Skeletal muscle cell (primary cell): ENCODE measurements at regions not wholly inside any gene's neighbourhood (a gene's known extent, or its start where the extent isn't known, plus 50 kb on each side); places are given as distances from the start of the nearest gene placed in this dataset.

ENCODE experiments used
- DNase-seq: peaks from one replicate; pipeline ENCODE4 v3.0.0-alpha.2; 2010; ENCODE audit warnings: low read depth
- H3K4me3 ChIP-seq: 2 replicates; pipeline ENCODE4 v1.5.1; 2011; ENCODE audit warnings: low read depth, mild to moderate bottlenecking, control low read depth, low read length, moderate library complexity

GRCh38 chr2:240348522-240348921 is 86.9 kb upstream of the GPC1 start:
- no peak overlapping the region for H3K4me3 ChIP-seq
- DNase-seq: no peak

- no peak for DNase-seq
- no peak overlapping the region for H3K4me3 ChIP-seq
Observed at GRCh38 chr2:240349133-240350005, 86.1 kb upstream of the GPC1 start.

DNA sequence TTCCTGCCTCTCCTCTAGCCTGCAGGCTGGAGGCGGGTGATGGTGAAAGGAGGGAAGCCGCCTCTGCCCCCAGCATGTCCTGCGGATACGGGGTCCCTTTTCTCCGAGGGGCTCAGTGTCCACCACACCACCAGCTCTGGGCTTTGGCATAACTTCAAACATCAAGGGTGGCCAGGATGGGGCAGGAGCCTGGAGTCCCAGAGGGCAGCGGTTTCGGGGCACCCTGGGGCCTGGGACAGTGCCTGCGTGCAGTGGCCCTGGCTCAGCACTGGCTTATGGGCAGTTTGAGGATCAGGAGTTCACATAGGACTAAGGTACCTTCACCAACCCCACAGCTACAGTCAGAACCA is 85.5 kb upstream of the GPC1 start:
- DNase-seq: no peak
- no peak overlapping the region for H3K4me3 ChIP-seq

- H3K4me3 ChIP-seq: no peak overlapping the region
- no peak for DNase-seq
Observed at GRCh38 chr2:240350696-240351087, 84.8 kb upstream of the GPC1 start.

- DNase-seq: no peak
Observed at GRCh38 chr2:240351088-240351741, 84.2 kb upstream of the GPC1 start.

DNA sequence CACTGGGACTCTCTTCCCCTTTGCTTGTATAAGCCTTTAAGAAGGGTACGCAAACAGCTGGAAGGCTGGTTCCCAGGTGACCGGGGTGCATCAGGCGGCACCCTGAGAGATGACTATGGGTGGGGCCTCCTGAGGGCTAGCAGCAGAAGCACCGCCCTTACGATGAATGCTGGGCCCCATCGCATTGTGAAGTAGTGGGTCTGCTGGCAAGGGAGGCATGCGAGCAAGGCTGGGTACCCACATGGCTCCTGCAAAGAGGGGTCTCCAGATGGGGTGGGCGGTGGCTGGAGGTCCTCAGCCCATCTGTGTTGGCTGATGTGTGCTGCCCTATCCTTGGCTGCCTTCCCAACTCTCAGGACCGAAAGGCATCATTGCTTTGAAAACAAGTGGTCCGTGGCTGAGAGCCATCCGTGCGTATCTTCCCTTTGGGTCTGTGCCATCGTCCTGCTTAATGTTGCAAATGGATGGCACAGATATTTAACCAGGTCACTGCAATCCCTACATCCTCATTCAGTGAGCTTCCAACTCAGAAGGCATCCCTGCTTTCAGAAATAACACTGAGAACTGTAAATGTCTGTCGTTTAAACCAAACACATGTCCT is 83.5 kb upstream of the GPC1 start:
- DNase-seq: no peak
- no peak overlapping the region for H3K4me3 ChIP-seq

More at GRCh38 chr2:240351088-240351741, 84.2 kb upstream of the GPC1 start:
- no peak overlapping the region for H3K4me3 ChIP-seq

GRCh38 chr2:240353086-240353798 is 82.2 kb upstream of the GPC1 start:
- no peak for DNase-seq
- H3K4me3 ChIP-seq: no peak overlapping the region

DNA sequence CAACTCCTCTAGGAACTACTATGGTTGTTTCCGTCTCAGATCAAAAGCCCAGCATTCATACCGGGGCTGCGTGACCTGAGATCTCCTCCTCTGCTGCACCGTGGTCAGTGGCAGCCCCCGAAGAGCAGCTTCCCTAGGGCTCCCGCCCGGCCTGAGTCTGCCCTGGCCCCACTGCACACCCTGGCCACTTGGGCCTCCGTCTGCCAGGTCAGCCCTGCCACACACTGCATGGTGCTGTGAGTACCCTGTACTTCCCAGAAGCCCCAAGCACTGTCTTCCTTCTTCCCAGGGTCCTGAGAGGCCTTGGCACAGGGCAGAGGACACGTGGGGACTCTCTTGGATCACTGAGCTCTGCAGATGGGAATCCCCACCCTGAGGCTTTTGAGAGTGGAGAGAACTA is 81.5 kb upstream of the GPC1 start:
- H3K4me3 ChIP-seq: no peak overlapping the region
- DNase-seq: no peak

GRCh38 chr2:240355001-240355891 is 80.2 kb upstream of the GPC1 start:
- H3K4me3 ChIP-seq: no peak overlapping the region
- DNase-seq: no peak

DNA sequence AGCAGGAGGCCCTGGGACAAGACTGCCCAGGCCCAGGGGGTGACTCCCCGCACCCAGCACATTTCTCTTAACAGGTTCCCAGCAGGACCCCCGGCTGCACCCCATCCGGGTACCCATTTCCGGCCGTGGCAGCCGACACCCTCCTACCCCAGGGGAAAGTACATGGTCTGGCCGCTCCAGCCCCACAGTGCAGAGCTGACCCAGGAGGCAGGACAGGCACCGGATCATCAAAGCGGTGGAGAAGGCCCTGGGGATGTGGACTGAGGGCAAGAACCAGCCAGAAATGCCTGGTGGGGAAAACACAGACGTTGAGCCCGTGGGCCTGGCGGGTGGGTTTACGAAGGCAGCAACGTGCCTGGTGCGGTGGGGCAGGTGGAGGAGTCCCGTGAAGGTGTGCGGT is 79.5 kb upstream of the GPC1 start:
- no peak for DNase-seq
- no peak overlapping the region for H3K4me3 ChIP-seq

GRCh38 chr2:240356700-240357640 is 78.5 kb upstream of the GPC1 start:
- no peak for DNase-seq

DNA sequence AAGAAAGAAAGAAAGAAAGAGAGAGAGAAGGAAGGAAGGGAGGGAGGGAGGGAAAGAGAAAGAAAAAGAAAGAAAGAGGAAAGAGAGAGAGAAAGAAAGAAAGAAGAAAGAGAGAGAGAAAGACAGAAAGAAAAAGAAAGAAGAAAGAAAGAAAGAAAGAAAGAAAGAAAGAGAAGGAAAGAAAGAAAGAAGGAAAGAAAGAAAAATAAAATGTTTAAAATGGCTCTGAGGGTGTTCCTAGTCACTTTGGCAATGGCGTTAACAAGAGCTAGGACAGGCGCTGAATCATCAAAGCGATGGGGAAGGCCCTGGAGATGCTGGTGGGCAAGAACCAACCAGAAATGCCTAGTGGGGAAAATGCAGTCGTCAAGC is 77.8 kb upstream of the GPC1 start:
- no peak for DNase-seq
- no peak overlapping the region for H3K4me3 ChIP-seq

More at GRCh38 chr2:240356700-240357640, 78.5 kb upstream of the GPC1 start:
- H3K4me3 ChIP-seq: no peak overlapping the region

DNA sequence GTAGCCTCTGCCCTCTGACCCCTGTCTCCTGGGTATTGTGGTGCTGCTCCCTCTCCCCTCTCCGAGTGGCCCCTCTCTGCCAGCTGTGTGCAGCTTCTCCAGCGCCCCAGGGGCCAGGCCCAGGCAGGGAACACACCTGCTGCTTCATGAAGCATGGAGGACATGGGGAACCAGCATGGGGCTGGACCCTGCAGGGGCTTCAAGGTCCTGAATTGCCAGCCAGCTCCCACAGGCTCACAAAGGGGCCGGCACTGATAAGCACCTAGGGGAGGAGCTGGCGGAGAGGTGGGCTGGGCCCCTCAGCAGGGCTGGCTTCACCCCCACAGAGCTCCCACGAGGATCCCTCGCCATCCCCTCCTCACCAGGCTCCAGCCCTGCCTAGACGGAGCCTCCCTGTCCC is 77.4 kb upstream of the GPC1 start:
- no peak overlapping the region for H3K4me3 ChIP-seq

GRCh38 chr2:240358821-240359397 is 76.6 kb upstream of the GPC1 start:
- H3K4me3 ChIP-seq: no peak overlapping the region
- DNase-seq: no peak

More for the DNA sequence above, 77.4 kb upstream of the GPC1 start:
- no peak for DNase-seq

DNA sequence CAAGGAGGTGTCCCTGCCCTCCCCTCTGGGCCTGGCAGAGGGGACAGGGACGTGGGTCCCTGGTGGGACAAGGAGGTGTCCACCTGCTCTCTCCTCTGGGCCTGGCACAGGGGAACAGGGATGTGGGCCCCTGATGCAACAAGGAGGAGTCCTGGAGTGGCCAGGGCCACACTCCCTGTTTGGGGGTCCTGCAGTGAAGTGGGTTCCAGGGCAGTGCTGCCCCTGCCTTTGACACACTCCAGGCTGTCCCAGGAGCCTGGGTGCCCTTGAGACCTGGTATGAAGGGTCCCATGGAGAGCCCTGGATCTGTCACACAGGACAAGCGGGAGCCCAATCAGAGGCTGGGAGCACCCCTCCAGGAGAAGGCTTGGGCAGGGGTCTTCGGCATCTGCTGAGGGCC is 75.8 kb upstream of the GPC1 start:
- H3K4me3 ChIP-seq: no peak overlapping the region
- DNase-seq: no peak

GRCh38 chr2:240360645-240361475 is 74.6 kb upstream of the GPC1 start:
- DNase-seq: no peak
- H3K4me3 ChIP-seq: no peak overlapping the region

DNA sequence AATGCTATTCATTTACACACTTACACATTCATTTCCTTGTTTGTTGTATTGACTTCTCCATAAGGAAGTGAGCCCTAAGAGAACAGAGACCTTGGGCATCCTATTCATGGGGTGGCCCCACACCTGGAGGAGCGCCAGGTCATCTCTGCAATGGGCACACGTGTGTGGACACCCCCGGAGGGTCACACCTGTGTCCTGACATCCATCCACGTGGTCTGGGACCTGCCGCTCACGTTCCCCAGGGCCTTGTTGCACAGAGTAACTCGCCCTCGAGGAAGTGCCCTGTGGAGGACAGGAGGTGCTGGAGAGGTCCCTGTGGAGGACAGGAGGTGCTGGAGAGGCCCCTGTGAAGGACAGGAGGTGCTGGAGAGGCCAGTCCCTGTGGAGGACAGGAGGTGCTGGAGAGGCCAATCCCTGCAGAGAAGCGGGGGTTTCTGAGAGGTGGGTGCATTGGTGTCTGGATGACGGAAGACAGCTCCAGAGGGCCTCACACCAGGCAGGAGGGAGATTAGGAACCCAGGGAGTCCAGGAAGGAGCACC is 73.2 kb upstream of the GPC1 start:
- no peak for DNase-seq
- H3K4me3 ChIP-seq: no peak overlapping the region
